NCI-H187 treated with DMSO at 0.1 percent for 48 hours (cell line): ENCODE measurements at regions not wholly inside any gene's neighbourhood (a gene's known extent, or its start where the extent isn't known, plus 50 kb on each side); places are given as distances from the start of the nearest gene placed in this dataset.
"Not testable (repeated sequence)": the region's sequence is repeated elsewhere in the genome, so short reads cannot be mapped to it uniquely, and the experiment has no call there.

Experiments used
- DNase-seq: peaks from one replicate; lab custom pipeline; 2025; lab: John Stamatoyannopoulos, UW

DNA sequence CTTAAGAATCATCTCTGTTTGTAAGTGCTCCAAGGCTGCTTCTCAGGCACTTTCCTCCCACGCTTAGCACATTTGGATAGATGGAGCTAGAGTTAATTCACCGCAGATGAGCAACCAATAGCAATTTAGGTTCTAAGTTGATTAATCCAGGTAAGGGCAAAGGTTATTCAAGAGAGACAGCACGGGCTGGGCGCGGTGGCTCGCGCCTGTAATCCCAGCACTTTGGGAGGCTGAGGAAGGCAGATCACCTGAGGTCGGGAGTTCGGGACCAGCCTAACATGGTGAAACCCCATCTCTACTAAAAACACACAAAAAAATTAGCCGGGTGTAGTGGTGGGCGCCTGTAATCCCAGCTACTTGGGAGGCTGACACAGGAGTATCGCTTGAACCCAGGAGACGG, 54.5 kb upstream of the UNC13C start:
- DNase-seq, result not testable (repeated sequence)

DNA sequence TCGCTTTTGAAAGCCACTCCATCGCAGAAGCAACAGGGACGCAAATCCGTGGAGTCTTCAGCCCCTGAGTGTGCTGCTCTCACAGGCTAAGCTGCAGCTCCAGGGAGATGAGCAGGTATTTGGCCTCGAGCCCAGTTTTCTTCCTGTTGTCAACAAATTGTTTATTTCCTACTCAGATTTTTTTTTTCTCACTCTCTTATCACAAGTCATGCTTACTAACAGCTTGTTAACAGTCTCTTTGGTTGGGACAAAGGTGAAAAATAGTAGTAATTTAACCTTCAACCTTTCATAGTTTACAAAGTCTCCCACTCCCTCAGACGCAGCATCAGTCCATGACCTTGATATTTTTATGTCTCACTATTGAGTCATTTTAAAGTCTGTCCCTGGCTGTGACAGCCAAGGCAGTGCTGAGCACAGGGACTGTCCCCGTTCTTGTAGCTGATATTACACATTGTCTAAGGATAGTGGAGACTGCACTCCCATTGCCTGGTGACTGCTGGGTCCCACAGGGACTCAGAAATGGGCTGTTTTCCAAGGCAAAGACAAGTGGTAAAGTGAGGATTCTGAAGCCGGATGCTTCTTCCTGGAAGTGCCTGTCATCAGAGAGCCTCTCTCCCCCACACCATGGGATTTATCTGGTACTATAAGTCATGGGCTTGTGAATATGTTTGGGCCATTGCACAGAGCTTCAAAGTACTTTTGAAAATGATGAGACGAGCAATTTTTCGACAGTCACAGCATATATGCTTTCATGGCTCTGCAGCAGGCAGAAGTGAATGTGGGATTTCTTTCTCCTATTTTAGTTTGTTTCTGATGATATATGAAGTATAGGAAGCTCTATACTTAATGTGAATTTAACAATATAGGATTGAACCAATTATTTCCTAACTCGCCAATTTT, 59.8 kb upstream of the UNC13C start:
- peak; percentile 37 for DNase-seq

DNA sequence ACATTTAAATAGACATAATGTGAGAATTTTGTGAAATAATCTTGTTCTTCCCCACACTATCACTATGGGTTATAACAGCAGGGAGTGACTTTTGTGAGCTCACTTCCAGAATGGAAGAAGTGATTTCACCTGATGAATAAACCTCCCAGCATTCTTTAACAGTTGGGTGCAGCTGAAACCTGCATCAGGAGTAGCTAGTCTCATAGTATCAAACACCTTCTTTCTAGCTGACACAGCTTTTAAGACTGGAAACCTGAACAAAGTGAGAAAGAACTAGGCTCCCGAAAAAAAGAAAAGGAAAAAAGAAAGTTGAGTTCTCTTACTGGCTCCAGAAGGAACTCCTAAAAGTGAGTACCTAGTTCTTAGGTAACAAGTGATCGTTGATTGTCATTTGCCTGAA, 61.1 kb upstream of the UNC13C start:
- no peak for DNase-seq

DNA sequence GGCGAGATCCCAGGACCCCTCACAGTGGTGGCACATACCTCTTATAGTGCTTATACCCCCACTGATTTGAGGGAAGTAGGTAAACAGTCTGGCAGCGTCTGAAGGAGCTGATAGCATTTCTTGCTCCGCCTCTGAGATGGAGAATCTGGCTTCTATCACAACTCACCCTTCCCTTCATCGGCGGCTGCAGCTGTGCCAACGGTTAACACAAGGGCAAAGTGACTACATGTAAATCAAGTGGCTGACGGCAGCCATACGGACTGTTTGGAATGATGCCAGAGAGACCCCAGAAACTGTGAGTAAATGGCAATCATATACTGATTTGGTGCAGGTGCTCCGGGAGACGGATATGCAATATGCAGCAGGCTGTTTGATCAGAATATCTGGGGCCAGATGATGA, 66.8 kb upstream of the UNC13C start:
- no peak for DNase-seq

DNA sequence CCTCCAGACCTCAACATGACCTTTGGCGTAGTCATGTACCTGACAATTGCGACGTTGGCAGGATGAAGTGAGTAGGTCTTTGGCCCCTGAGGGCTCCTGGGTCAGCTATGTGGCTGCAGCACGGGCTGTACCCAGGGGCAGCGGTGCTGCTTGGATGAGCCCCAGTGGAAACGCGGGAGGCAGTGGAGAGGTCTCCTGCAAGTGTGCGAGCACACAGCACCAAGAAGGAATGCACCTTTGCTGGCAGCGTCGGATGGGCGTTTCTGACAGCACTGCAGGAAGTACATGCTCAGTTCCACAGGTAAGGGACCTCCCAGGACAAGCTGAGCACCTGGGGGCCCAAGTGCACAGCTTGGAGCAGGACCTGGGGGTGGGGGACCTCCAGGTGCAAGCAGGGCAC, 67.4 kb upstream of the UNC13C start:
- DNase-seq, result no peak

DNA sequence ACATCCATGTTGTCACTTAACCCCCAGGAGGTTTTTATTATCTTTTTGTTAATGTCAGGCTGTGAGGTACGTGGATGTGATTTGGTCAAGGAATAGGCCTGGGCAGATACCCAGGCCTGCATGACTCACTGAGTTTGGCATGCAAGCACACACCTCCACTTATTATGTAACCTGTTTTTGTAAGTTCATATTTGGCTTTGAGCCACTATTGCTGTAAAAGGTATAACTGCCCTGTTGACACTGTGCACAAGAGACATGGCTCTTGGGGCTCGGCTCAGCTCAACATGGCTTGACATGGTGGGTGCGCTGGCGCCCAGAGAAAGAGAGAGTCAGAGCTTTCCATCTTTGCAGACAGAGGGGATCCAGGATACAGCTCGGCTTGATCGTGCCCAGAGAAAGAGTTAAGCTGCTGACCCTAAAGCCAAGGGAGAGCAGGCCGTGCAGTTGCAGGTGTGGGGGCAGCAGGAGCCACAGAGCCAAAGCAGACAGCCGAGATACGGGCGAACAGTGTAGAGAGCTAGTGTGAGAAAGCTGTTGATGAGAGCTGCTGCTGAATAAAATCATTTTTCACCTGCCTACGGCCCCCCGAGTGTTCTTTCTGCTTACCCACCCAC, 67.9 kb upstream of the UNC13C start:
- no peak for DNase-seq

DNA sequence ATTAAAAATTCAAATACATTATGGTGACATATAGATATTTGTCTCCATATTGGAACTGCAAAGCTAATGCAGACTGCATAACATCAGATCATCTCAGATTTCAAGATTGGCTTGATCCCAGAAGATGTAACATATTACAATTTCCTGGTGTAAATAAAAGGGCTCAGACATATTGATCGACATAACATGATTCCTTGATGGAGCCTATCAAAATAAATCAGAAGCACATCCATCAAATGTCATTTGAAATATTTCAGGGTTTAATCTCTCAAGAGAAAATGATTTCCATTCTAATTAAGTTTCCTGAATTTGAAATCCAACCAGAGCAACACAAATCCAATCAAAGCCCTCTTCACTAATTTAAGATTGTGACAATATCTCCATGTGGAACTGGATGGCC, 75.1 kb upstream of the UNC13C start:
- DNase-seq, result no peak

DNA sequence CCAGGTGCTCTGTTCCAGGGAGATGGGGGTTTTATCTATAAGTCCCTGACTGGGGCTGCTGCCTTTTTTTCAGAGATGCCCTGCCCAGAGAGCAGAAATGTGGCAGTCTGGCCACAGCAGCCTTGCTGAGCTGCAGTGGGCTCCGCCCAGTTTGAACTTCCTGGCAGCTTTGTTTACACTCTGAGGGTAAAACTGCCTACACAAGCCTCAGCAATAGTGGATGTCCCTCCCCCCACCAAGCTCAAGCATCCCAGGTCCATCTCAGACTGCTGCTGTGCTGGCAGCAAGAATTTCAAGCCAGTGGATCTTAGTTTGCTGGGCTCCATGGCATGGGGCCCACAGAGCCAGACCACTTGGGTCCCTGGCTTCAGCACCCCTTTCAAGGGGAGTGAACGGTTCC, 84.8 kb upstream of the UNC13C start:
- DNase-seq, result not testable (repeated sequence)

DNA sequence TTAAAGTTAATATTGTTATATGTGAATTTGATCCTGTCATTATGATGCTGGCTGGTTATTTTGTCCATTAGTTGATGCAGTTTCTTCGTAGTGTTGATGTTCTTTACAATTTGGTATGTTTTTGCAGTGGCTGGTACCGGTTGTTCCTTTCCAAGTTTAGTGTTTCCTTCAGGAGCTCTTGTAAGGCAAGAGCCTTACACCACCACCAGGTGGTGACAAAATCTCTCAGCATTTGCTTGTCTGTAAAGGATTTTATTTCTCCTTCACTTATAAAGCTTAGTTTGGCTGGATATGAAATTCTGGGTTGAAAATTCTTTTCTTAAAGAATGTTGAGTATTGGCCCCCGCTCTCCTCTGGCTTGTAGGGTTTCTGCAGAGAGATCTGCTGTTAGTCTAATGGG, 86.4 kb upstream of the UNC13C start:
- DNase-seq, result not testable (repeated sequence)

DNA sequence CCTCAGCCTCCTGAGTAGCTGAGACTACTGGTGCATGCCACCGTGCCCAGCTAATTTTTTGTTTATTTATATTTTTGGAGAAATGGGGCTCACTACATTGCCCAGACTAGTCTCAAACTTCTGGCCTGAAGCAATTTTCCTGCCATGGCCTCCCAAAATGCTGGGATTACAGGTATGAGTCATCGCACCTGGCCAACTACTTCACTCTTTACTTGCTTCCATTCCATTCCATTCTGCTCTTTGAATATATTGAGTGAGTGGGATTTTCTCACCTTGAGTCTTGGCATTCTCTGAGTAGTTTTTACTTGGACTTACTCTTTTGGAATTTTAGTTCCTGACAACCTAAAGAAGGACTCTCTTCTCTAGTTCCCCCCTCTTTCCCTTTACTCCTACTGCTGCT, 93.8 kb upstream of the UNC13C start:
- DNase-seq, result no peak

DNA sequence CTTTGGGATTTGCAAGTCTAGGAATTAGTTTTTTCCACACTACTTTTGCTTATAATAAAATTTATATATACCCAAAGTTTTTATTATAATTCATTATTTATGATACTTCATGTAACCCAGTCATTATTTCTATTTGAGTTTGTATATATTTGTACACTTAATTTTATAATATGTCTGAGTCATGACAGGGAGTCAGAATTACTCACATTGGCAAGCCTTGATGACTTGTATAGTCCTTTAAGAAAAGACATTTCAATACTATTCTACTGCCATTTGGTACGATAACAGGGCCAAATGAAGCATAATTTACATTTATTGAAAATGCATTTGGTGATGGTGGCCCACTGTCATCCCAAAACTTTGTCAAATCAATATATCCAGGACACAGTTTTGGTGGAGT, 95.9 kb upstream of the UNC13C start:
- DNase-seq, result no peak

DNA sequence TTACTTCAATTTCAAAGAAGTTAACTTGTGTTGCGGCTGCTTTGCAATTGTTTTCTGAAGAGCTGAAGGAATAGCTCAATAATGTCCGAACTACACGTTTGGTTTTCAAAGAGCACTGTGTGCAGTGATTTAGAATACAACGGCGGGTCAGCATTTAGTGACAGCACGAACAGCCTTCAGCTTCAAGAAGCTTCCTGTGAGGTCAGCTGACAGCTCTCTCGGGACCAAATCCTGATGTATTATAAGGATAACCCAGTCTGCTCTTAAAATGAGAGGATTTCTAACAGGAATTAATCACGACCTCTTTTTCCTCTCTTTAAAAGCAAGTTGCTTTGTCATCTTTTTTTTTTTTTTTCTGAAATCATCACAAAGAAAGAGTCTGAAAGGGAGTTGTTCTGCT, 97.9 kb upstream of the UNC13C start:
- DNase-seq, result no peak

DNA sequence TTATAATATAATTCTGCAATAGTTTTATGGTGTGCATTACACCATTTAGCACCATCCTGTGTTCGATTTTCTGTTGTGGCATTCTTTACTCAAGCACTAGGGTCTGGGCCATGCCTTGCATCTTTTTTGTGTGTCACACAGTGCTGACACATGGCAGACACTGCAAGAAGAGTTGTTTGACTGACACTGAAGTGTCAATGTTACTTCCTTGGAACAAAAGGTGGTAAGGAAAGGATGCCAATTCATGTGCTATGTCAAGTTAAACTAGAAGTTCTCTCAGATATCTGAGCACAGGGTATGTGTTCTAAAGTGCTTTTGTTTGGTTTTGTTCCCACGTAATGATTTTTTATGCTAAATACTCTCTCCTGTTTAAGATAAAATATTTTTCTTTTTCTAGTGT, 102.5 kb upstream of the UNC13C start:
- no peak for DNase-seq

DNA sequence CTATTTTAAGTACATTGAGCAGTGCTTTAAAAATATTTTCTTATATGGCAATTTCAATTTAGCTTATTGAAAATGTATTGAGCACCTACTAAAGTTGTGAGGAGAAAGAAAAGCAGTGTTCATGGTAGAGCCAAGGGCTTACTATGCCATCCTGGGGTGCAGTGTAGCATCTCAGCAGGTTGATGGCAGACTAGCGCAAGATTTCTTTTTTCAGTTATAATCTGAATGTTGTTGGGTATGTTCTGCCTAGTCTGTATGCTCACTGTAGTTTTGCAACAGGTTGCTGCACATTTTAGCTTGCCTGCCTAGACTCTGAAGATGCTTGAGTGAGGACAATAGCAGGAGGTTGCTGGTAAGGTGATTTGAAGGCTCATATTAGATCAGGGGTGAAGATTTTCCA, 103.1 kb upstream of the UNC13C start:
- DNase-seq, result no peak

DNA sequence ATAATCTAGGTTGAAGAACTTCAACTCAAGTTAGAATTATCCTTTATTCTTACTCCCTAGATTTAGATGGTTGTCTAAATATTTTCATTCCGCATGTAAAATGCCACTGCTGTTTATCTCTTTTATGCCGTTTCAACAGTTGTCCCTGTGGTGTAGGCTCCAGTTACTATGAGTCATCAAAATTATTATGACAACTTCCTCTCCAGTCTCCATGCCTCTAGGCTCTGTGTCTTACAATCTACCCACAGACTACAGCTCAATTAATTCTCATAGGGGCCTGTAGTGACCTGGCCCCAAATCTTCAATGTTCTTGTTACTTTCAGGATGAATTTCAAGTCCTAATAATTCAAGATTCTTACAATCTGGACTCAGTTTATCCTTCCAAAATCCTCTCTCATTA, 105.8 kb upstream of the UNC13C start:
- DNase-seq, result no peak

DNA sequence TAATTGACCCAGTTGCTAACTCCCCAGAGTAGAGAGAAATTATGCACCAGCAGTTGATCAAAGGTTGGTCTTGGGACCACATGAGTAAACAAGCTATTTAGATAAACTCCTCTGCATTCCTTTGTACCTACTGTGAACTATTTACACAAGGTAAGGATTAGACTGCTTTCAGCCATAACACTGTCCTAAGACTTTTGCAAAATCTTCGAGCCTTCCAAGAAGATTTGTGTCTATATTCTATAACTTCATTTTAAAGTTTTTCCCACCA, 108.5 kb upstream of the UNC13C start:
- no peak for DNase-seq

DNA sequence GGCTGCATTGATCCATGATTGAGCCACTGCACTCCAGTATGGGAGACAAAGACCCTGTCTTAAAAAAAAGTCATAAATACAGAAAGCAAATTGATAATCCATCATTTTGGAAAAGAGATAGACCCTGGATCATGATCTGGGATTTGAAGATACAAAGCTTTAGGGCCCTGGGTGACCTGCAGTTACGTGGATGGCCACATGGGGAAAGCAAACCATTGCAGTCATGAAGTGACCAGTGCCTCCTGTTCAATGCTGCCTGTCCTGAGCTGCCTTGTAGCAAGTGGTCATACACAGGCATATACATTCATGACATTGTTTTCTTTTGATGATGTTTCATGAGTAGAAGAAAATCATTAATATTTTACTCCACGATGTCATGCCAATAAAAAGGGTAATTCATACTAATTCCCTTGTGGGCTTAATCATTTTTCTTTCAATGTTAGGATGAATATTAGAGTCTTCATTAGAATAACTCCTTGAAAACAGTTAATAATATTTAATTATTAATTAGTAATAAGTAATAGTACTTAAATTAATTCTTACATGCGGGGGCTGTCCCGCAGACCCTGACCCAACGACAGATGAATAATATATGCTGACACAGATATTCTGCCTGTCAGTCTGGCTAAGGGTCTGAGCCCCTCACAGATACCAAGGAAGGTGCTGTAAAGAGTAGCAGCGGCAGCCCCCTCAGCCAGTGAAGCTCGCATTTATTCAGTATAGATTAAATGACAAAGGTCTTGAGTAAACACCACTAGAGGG, 109.0 kb upstream of the UNC13C start:
- no peak for DNase-seq

DNA sequence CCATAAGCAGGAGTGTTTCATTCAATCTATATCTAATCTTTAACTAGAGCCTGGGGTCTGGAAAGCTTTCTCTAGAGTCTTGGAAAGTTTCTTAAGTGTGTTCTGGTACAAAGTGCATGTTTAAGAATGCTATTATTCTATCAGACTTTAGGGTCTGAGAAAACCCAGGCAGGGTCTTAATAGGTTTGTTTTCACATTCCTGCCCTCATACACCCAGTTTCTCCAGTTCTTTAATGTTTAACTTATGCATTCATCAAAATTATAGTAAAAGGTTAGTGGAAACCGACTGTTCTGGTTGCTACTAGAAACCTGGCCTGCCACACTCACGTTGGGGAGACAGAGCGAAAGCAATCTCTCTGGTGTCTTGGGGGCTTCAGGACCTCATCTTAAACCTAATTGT, 102.9 kb upstream of the WDR72 start:
- no peak for DNase-seq

DNA sequence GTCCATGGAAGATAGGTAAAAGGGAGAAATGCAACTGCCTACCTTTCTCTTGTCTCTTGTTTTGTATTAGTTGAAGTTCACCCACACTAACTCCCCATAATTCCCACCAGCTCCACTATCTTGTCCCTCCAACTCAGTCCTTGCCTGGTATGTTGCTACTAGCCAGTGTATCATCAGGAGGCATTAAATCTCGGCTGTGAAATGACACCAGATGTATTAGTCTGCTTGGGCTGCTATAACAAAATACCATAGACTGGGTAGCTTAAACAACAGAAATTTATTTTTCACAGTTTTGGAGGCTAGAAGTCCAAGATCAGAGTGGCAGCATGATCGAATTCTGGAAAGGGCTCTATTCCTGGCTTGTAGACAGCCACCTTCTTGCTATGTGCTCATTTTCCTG, 102.3 kb upstream of the WDR72 start:
- DNase-seq, result no peak

DNA sequence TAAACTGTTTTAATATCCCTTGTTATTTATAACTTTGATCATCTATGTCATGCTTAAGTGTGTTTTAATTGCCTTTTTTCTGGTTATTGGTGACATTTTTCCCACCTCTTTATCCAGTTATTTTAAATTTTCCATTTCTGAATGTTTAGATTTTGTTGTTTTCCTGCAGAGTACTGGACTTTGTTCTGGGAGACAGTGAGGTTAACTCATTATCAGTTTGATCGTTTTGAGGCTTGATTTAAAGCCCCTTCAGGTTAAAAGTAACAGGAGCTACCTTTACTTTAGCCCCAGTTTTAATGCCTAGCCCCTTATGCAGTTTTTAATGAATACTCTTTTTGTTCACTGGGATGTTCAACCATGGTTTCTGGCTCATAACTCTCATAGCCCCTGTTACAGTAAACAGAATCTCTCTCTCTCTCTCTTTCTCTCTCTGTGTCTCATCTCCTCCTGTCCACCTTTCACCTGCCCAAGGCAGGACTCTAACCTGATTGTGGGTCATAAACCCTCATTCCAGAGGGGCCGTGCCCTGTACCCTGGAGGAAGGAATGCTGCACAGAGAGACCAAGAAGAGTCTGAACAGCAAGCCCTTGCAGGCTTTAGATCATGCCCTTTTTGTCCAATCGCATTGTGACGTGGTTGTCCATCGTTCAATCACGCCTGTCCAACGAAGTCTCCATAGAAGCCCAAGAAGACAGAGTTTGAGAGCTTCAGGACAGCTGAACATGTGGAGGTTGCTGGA, 91.8 kb upstream of the WDR72 start:
- DNase-seq, result no peak

DNA sequence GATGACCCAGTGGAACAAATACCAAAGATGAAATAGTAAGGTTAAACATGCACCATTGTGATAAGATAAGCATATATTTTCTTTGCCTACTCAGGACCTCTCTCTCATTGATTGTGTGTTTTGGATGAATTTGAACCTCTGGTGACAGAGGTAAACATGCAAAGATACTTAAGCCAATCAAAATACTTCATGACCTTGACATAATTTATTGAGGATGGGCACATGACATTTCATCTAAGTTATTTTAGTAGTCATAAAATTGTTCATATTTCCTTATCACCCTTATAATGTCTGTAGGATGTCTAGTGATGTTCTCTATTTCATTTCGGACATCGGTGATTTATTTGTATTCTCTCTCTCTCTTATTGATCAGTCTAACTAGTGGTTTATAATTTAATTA, 88.3 kb upstream of the WDR72 start:
- no peak for DNase-seq

DNA sequence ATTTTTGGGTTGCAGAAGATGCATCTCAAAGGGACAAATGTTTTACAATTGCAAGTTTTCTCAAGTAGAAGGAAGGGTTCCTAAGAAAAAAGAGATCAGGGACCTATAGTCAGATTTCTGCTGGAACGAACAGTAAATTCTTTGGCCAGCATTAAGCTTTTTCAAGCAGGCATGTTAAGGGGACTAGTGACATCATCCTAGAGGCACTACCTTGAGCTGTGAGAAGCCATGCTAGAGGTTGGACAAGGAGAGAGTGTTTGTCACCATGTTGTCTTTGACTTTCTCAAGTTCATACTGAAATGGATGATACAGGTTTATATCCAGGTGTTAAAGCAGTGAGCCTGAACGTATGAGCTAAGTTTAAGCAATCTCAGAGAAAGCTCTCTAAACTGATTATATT, 85.2 kb upstream of the WDR72 start:
- DNase-seq, result no peak
